T-helper 1 cell (primary cell): ENCODE measurements at regions not wholly inside any gene's neighbourhood (a gene's known extent, or its start where the extent isn't known, plus 50 kb on each side); places are given as distances from the start of the nearest gene placed in this dataset.
"Not testable (repeated sequence)": the region's sequence is repeated elsewhere in the genome, so short reads cannot be mapped to it uniquely, and the experiment has no call there.

ENCODE experiments used
- DNase-seq, 5 donors: peaks; one replicate each; pipeline ENCODE4 v3.0.0-alpha.2; 2012 to 2020

GRCh38 chr10:118463740-118464139 is 121.6 kb upstream of the FAM204A start:
- DNase-seq, result no peak

- no peak for DNase-seq
Observed at GRCh38 chr10:118462401-118462800, 120.3 kb upstream of the FAM204A start.

- peak in 4 of 5 donors; percentile 14 to 32 (median 26) for DNase-seq
Observed at GRCh38 chr10:118459642-118460193, 117.6 kb upstream of the FAM204A start.

GRCh38 chr10:118458957-118459641 is 117.0 kb upstream of the FAM204A start:
- DNase-seq, result no peak

- no peak for DNase-seq
Observed at GRCh38 chr10:118457824-118458428, 115.8 kb upstream of the FAM204A start.

- DNase-seq, result no peak
Observed at GRCh38 chr10:118455181-118455695, 113.1 kb upstream of the FAM204A start.

GRCh38 chr10:118454211-118454610 is 112.1 kb upstream of the FAM204A start:
- DNase-seq, result no peak

GRCh38 chr10:118452098-118452497 is 110.0 kb upstream of the FAM204A start:
- no peak for DNase-seq

- no peak for DNase-seq
Observed at GRCh38 chr10:118449521-118449920, 107.4 kb upstream of the FAM204A start.

GRCh38 chr10:118448744-118449143 is 106.6 kb upstream of the FAM204A start:
- no peak for DNase-seq

- no peak for DNase-seq
Observed at GRCh38 chr10:118447478-118448270, 105.5 kb upstream of the FAM204A start.

- no peak for DNase-seq
Observed at GRCh38 chr10:118445535-118445934, 103.4 kb upstream of the FAM204A start.

GRCh38 chr10:118444069-118444468 is 101.9 kb upstream of the FAM204A start:
- DNase-seq, result no peak

GRCh38 chr10:118442032-118442431 is 99.9 kb upstream of the FAM204A start:
- no peak for DNase-seq

- no peak for DNase-seq
Observed at GRCh38 chr10:118439824-118440223, 97.7 kb upstream of the FAM204A start.

- DNase-seq, result no peak
Observed at GRCh38 chr10:118436742-118437141, 94.6 kb upstream of the FAM204A start.

GRCh38 chr10:118430190-118430589 is 88.1 kb upstream of the FAM204A start:
- DNase-seq, result no peak

- DNase-seq, result peak; percentile 8 to 52 (median 32)
Observed at GRCh38 chr10:118423800-118424442, 81.8 kb upstream of the FAM204A start.

GRCh38 chr10:118422241-118422640 is 80.1 kb upstream of the FAM204A start:
- no peak for DNase-seq

- not testable (repeated sequence) for DNase-seq
Observed at GRCh38 chr10:118420049-118420448, 77.9 kb upstream of the FAM204A start.

GRCh38 chr10:118412932-118413331 is 70.8 kb upstream of the FAM204A start:
- no peak for DNase-seq

GRCh38 chr10:118412132-118412760 is 70.1 kb upstream of the FAM204A start:
- no peak for DNase-seq
